H1 (cell line): ENCODE measurements at regions not wholly inside any gene's neighbourhood (a gene's known extent, or its start where the extent isn't known, plus 50 kb on each side); places are given as distances from the start of the nearest gene placed in this dataset.

Experiments
- CTCF ChIA-PET: fragments of 300-600 bp; sonication (Branson Sonifier 250); formaldehyde crosslinking; loops from one replicate; lab custom pipeline; 2021; ENCODE audit not compliant: partially characterized antibody; lab: Charles Lee
- POLR2A ChIA-PET: fragments of 300-600 bp; sonication (Branson Sonifier 250); formaldehyde crosslinking; loops from one replicate; lab custom pipeline; 2021; ENCODE audit warnings: inconsistent platforms; ENCODE audit not compliant: partially characterized antibody; lab: Charles Lee
- DNase-seq, 2 experiments: peaks; one replicate each; pipeline versions ENCODE4 v3.0.0 to v3.0.0-alpha.2; 2010 to 2022; ENCODE audit warnings: low spot score in 2 of 2, low read depth in 1 of 2, mixed read lengths in 1 of 2
- FAIRE-seq: peaks from 2 replicates; lab custom pipeline; 2011; peaks lifted over from hg19 to GRCh38; lab: Jason Lieb, UNC
- H2AFZ ChIP-seq: 2 replicates; pipeline ENCODE4 v1.8.1; 2012; ENCODE audit warnings: low read length, inconsistent platforms
- H2AK5ac ChIP-seq: 2 replicates; pipeline ENCODE4 v1.6.1; 2013; ENCODE audit warnings: low read depth, low read length
- H2BK120ac ChIP-seq: replicated peaks from 2 replicates; pipeline ENCODE3; 2013; ENCODE audit warnings: low read depth, low read length, inconsistent platforms
- H2BK12ac ChIP-seq: 2 replicates; pipeline ENCODE4 v1.6.1; 2013; ENCODE audit warnings: low read depth, low read length
- H2BK15ac ChIP-seq: 2 replicates; pipeline ENCODE4 v1.6.1; 2013; ENCODE audit warnings: low read length
- H2BK20ac ChIP-seq: 2 replicates; pipeline ENCODE4 v1.6.1; 2013; ENCODE audit warnings: low read length
- H2BK5ac ChIP-seq: 2 replicates; pipeline ENCODE4 v1.6.1; 2013; ENCODE audit warnings: low read depth, low read length
- H3K14ac ChIP-seq: 2 replicates; pipeline ENCODE4 v1.6.1; 2013; ENCODE audit warnings: inconsistent platforms; ENCODE audit not compliant: insufficient read length
- H3K18ac ChIP-seq: 2 replicates; pipeline ENCODE4 v1.6.1; 2013; ENCODE audit warnings: low read length; ENCODE audit errors: extremely low read depth
- H3K23ac ChIP-seq: 2 replicates; pipeline ENCODE4 v1.6.1; 2013; ENCODE audit warnings: inconsistent platforms; ENCODE audit not compliant: insufficient read length
- H3K23me2 ChIP-seq: 2 replicates; pipeline ENCODE4 v1.6.1; 2013; ENCODE audit warnings: low read depth, low read length
- H3K27ac ChIP-seq: 2 replicates; pipeline ENCODE4 v1.6.1; 2011; ENCODE audit warnings: low read depth, low read length, inconsistent platforms
- H3K27me3 ChIP-seq, 4 experiments: replicated peaks in 1 of 4; 1 replicate in 1 of 4; 2 replicates in 3 of 4; pipeline versions ENCODE4 v1.6.1 to v1.8.1; 2011 to 2013; ENCODE audit warnings: low read length in 3 of 4, mild to moderate bottlenecking in 3 of 4, inconsistent platforms in 2 of 4, mixed read lengths in 2 of 4, moderate library complexity in 1 of 4; ENCODE audit not compliant: control insufficient read depth in 3 of 4, insufficient read depth in 3 of 4; ENCODE audit errors: extremely low read depth in 1 of 4
- H3K36me3 ChIP-seq, 4 experiments: 2 replicates each; pipeline versions ENCODE4 v1.6.1 to v1.8.1; 2011 to 2013; ENCODE audit warnings: mild to moderate bottlenecking in 4 of 4, low read length in 3 of 4, moderate library complexity in 2 of 4, control low read depth in 1 of 4, inconsistent platforms in 1 of 4; ENCODE audit not compliant: insufficient read depth in 4 of 4, control insufficient read depth in 2 of 4
- H3K4ac ChIP-seq: replicated peaks from 2 replicates; pipeline ENCODE3; 2013; ENCODE audit warnings: low read length, low read depth, mixed read lengths, inconsistent platforms; ENCODE audit not compliant: insufficient read length
- H3K4me1 ChIP-seq, 4 experiments: replicated peaks in 1 of 4; 1 replicate in 1 of 4; 2 replicates in 3 of 4; pipeline versions ENCODE4 v1.6.1 to v1.8.1; 2011 to 2013; ENCODE audit warnings: low read length in 3 of 4, inconsistent platforms in 2 of 4, mixed read lengths in 1 of 4; ENCODE audit not compliant: insufficient read depth in 4 of 4, control insufficient read depth in 3 of 4
- H3K4me2 ChIP-seq, 2 experiments: 2 replicates each; pipeline versions ENCODE4 v1.6.1 to v1.8.1; 2011 to 2013; ENCODE audit warnings: low read depth in 2 of 2, low read length in 2 of 2, control low read depth in 1 of 2, inconsistent platforms in 1 of 2, mild to moderate bottlenecking in 1 of 2; ENCODE audit not compliant: insufficient read depth in 1 of 2
- H3K4me3 ChIP-seq, 4 experiments: fragments of 200-600, 300-600 bp in 1 of 4; sonication (generic), shearing (Covaris generic), sonication (Bioruptor Twin) in 1 of 4; 2 replicates each; pipeline versions ENCODE4 v1.5.1 to v1.8.1; 2011 to 2016; ENCODE audit warnings: low read length in 4 of 4, low read depth in 3 of 4, control low read depth in 2 of 4, inconsistent platforms in 2 of 4, mild to moderate bottlenecking in 2 of 4, mixed read lengths in 1 of 4, moderate library complexity in 1 of 4; ENCODE audit not compliant: insufficient read depth in 2 of 4; ENCODE audit errors: extremely low read depth in 1 of 4
- H3K56ac ChIP-seq: replicated peaks from 2 replicates; pipeline ENCODE3; 2013; ENCODE audit warnings: low read depth, mild to moderate bottlenecking, mixed read lengths, low read length, inconsistent platforms; ENCODE audit not compliant: insufficient read length
- H3K79me1 ChIP-seq: 2 replicates; pipeline ENCODE4 v1.6.1; 2013; ENCODE audit warnings: low read depth, low read length, control low read depth
- H3K79me2 ChIP-seq, 2 experiments: 2 replicates each; pipeline versions ENCODE4 v1.6.1 to v1.8.1; 2012 to 2013; ENCODE audit warnings: low read length in 2 of 2, mild to moderate bottlenecking in 2 of 2, inconsistent platforms in 1 of 2; ENCODE audit not compliant: insufficient read depth in 2 of 2, control insufficient read depth in 1 of 2
- H3K9ac ChIP-seq, 4 experiments: replicated peaks in 1 of 4; 1 replicate in 1 of 4; 2 replicates in 3 of 4; pipeline versions ENCODE4 v1.6.1 to v1.8.1; 2011 to 2013; ENCODE audit warnings: low read depth in 3 of 4, low read length in 3 of 4, control low read depth in 2 of 4, mild to moderate bottlenecking in 2 of 4, moderate library complexity in 2 of 4, inconsistent platforms in 1 of 4; ENCODE audit errors: extremely low read depth in 1 of 4
- H3K9me3 ChIP-seq, 2 experiments: 2 replicates each; pipeline versions ENCODE4 v1.6.1 to v1.8.1; 2012 to 2013; ENCODE audit warnings: mild to moderate bottlenecking in 2 of 2, moderate library complexity in 2 of 2, control low read depth in 1 of 2, inconsistent platforms in 1 of 2, low read depth in 1 of 2, low read length in 1 of 2, mixed read lengths in 1 of 2; ENCODE audit not compliant: insufficient read depth in 2 of 2
- H4K20me1 ChIP-seq, 2 experiments: replicated peaks in 1 of 2; 2 replicates each; pipeline versions ENCODE3 to v1.8.1; 2011 to 2013; ENCODE audit warnings: inconsistent platforms in 2 of 2, low read length in 2 of 2, mild to moderate bottlenecking in 1 of 2; ENCODE audit not compliant: insufficient read depth in 2 of 2, control insufficient read depth in 1 of 2
- H4K5ac ChIP-seq: 2 replicates; pipeline ENCODE4 v1.6.1; 2013; ENCODE audit warnings: low read length, low read depth, mixed read lengths, inconsistent platforms; ENCODE audit not compliant: insufficient read length
- H4K8ac ChIP-seq: 2 replicates; pipeline ENCODE4 v1.8.0; 2013; ENCODE audit warnings: mild to moderate bottlenecking, moderate library complexity, low read length, inconsistent platforms; ENCODE audit not compliant: insufficient read depth; ENCODE audit errors: extremely low read depth
- H4K91ac ChIP-seq: replicated peaks from 2 replicates; pipeline ENCODE3; 2013; ENCODE audit warnings: low read length, mixed read lengths, inconsistent platforms; ENCODE audit not compliant: insufficient read length
- CBX5 ChIP-seq: fragments of 300-800, 300-1000 bp; sonication (generic); IDR thresholded peaks from 2 replicates; pipeline ENCODE4 v1.7.1; 2016; ENCODE audit warnings: antibody characterized with exemption, low read length, low read depth
- CBX8 ChIP-seq: fragments of 300-800, 300-1000 bp; sonication (generic); IDR thresholded peaks from 2 replicates; pipeline ENCODE4 v1.7.1; 2016; ENCODE audit warnings: low read depth, low read length, borderline replicate concordance
- FOSL1 ChIP-seq: IDR thresholded peaks from 2 replicates; pipeline ENCODE4 v1.6.1; 2011; ENCODE audit warnings: mild to moderate bottlenecking, low read depth, low read length, moderate library complexity; ENCODE audit not compliant: insufficient read depth
- JUN ChIP-seq: IDR thresholded peaks from 2 replicates; pipeline ENCODE4 v1.6.1; 2011; ENCODE audit warnings: low read depth, mild to moderate bottlenecking, improper control_type of control experiment, low read length
- NANOG ChIP-seq: IDR thresholded peaks from 2 replicates; pipeline ENCODE4 v1.6.1; 2011; ENCODE audit warnings: low read length, low read depth, mild to moderate bottlenecking, inconsistent platforms; ENCODE audit not compliant: insufficient read depth, poor library complexity, severe bottlenecking
- POU5F1 ChIP-seq: IDR thresholded peaks from 2 replicates; pipeline ENCODE4 v1.6.1; 2011; ENCODE audit warnings: low read depth, mild to moderate bottlenecking, low read length, moderate library complexity
- TAF1 ChIP-seq: IDR thresholded peaks from 2 replicates; pipeline ENCODE4 v1.6.1; 2011; ENCODE audit warnings: mild to moderate bottlenecking, low read depth, low read length
- TCF12 ChIP-seq: IDR thresholded peaks from 2 replicates; pipeline ENCODE4 v1.6.1; 2011; ENCODE audit warnings: low read depth, mild to moderate bottlenecking, low read length
- WGBS, 2 experiments: shearing (Covaris generic) in 1 of 2; methylation state at CpG; one replicate each; pipeline versions ENCODE4 v1.1.6 to v1.1.7; 2013 to 2015; ENCODE audit warnings: low lambda C conversion rate in 2 of 2, mixed read lengths in 2 of 2, inconsistent platforms in 1 of 2, low coverage in 1 of 2, missing lambda C conversion rate in 1 of 2; ENCODE audit not compliant: insufficient replicate concordance in 2 of 2, insufficient coverage in 1 of 2, insufficient read length in 1 of 2; ENCODE audit errors: extremely low coverage in 1 of 2, missing lambda C conversion rate in 1 of 2; 5-methylcytosine and 5-hydroxymethylcytosine counted together
- TF ChIP-seq, protein P1 (sequence below), 3 experiments: IDR thresholded peaks; 1 replicate in 2 of 3; 2 replicates in 1 of 3; pipeline versions ENCODE4 v1.5.1 to v1.6.1; 2011; ENCODE audit warnings: low read length in 3 of 3, mild to moderate bottlenecking in 3 of 3, inconsistent platforms in 2 of 3, low read depth in 1 of 3, moderate library complexity in 1 of 3; ENCODE audit not compliant: insufficient read depth in 1 of 3; ENCODE audit errors: control extremely low read depth in 1 of 3

DNA sequence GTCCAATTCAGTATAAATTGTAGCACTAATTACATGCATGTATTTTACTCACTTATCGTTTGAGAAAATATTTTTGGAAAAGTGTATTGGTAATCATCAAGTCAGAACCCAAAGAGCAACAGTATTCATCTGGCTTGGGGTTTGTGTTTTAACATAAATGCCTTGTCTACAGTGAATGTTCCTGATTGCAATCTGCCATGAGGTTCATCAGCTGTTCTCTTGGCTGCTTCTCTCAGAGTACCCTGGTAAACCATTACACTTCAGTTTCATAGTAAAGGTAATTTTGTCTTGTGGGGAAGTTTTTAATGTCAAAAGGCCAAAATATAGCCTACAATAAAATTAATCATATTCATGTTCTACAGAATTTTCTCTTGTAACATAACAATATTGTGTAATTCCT, 150.3 kb downstream of the IFI44 start:
- H3K4me1 ChIP-seq: peaks cover 0 to 3% (median 0%) of the 10 kb centered on the region in 4 experiments; a peak in 1 of 7 replicates
- 96% methylated on average over 1 of the region's 1 CpG; no CpG with 5 or more reads in 1 of the 2 experiments for WGBS, 2 experiments
- H4K8ac ChIP-seq: no peak overlapping the region
- no peak overlapping the region for H2BK15ac ChIP-seq
- no peak overlapping the region for H3K27ac ChIP-seq
- H4K91ac ChIP-seq: no peak overlapping the region
- no peak overlapping the region for H2AK5ac ChIP-seq
- no peak overlapping the region for H2BK5ac ChIP-seq
- TF ChIP-seq JUN (no peak), POU5F1 (no peak), TCF12 (no peak), FOSL1 (no peak), CBX8 (no peak), TAF1 (no peak), CBX5 (no peak), NANOG (no peak)
- TF ChIP-seq, protein P1, sequence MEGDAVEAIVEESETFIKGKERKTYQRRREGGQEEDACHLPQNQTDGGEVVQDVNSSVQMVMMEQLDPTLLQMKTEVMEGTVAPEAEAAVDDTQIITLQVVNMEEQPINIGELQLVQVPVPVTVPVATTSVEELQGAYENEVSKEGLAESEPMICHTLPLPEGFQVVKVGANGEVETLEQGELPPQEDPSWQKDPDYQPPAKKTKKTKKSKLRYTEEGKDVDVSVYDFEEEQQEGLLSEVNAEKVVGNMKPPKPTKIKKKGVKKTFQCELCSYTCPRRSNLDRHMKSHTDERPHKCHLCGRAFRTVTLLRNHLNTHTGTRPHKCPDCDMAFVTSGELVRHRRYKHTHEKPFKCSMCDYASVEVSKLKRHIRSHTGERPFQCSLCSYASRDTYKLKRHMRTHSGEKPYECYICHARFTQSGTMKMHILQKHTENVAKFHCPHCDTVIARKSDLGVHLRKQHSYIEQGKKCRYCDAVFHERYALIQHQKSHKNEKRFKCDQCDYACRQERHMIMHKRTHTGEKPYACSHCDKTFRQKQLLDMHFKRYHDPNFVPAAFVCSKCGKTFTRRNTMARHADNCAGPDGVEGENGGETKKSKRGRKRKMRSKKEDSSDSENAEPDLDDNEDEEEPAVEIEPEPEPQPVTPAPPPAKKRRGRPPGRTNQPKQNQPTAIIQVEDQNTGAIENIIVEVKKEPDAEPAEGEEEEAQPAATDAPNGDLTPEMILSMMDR (IDR thresholded peaks at IDR 0.05; ENCODE audit: control extremely low read depth in 1 of 3, insufficient read depth in 1 of 3, low read depth in 1 of 3, low read length in 3 of 3): no peak
- no peak overlapping the region for H3K4me3 ChIP-seq
- no peak overlapping the region for H4K5ac ChIP-seq
- no peak overlapping the region for H3K4ac ChIP-seq
- H3K27me3 ChIP-seq: no peaks in the 10 kb centered on the region
- H2AFZ ChIP-seq: no peak overlapping the region
- no peak overlapping the region for H2BK120ac ChIP-seq
- H3K18ac ChIP-seq: no peak overlapping the region
- DNase-seq (no peak), FAIRE-seq (no peak)
- H2BK20ac ChIP-seq: no peak overlapping the region
- no peak overlapping the region for H3K23ac ChIP-seq
- no peaks in the 10 kb centered on the region for H3K9me3 ChIP-seq
- no peak overlapping the region for H3K56ac ChIP-seq
- no peak overlapping the region for H3K9ac ChIP-seq
- POLR2A ChIA-PET: no interaction called here
- no peak overlapping the region for H3K14ac ChIP-seq
- H3K36me3 ChIP-seq: no peaks in the 10 kb centered on the region
- no peak overlapping the region for H2BK12ac ChIP-seq
- CTCF ChIA-PET: no interaction called here
- no peaks in the 10 kb centered on the region for H3K79me2 ChIP-seq
- H3K4me2 ChIP-seq: no peak overlapping the region
- no peaks in the 10 kb centered on the region for H3K23me2 ChIP-seq
- H3K79me1 ChIP-seq: no peaks in the 10 kb centered on the region
- no peaks in the 10 kb centered on the region for H4K20me1 ChIP-seq
